GM12878 (cell line): ENCODE measurements at regions not wholly inside any gene's neighbourhood (a gene's known extent, or its start where the extent isn't known, plus 50 kb on each side); places are given as distances from the start of the nearest gene placed in this dataset.

ENCODE experiments used
- ATAC-seq: fragments of 200-7000 bp; cut with Tn5 transposase; 3 replicates; pipeline ENCODE4 v1.9.1; 2020; ENCODE audit warnings: mild to moderate bottlenecking, moderate library complexity
- BruUV-seq: library from RNA; stranded (reverse); fragments of 400-500 nt; replicated peaks from 2 replicates; lab custom pipeline; 2021; lab: Mats Ljungman, UMichigan
- CTCF ChIA-PET: fragments of 300-600 bp; sonication (Branson Sonifier 250); formaldehyde crosslinking; extraction: SDS; loops from one replicate; lab custom pipeline; 2021; ENCODE audit warnings: inconsistent platforms; lab: Yijun Ruan, JAX
- POLR2A ChIA-PET: fragments of 350-600 bp; formaldehyde crosslinking; extraction: SDS; loops from one replicate; lab custom pipeline; 2021; ENCODE audit warnings: inconsistent platforms; lab: Charles Lee
- RAD21 ChIA-PET: fragments of 300-600 bp; sonication (Branson Sonifier 250); formaldehyde crosslinking; loops from one replicate; lab custom pipeline; 2023; ENCODE audit warnings: antibody characterized with exemption; ENCODE audit not compliant: unreplicated experiment; lab: Charles Lee
- SMC1A ChIA-PET: fragments of 300-600 bp; sonication (Branson Sonifier 250); formaldehyde crosslinking; loops from one replicate; lab custom pipeline; 2023; ENCODE audit not compliant: unreplicated experiment, uncharacterized antibody; lab: Charles Lee
- DNase-seq: peaks from one replicate; pipeline ENCODE4 v3.0.0-alpha.2; 2011; ENCODE audit warnings: low read depth, low spot score
- FAIRE-seq: peaks from 3 replicates; lab custom pipeline; 2011; peaks lifted over from hg19 to GRCh38; lab: Jason Lieb, UNC
- H2AFZ ChIP-seq: 2 replicates; pipeline ENCODE4 v1.6.0; 2011; ENCODE audit warnings: low read depth, low read length, control low read depth; ENCODE audit not compliant: control insufficient read depth
- H3K27ac ChIP-seq: 2 replicates; pipeline ENCODE4 v1.5.1; 2011; ENCODE audit warnings: control low read depth; ENCODE audit not compliant: control insufficient read depth, insufficient read depth
- H3K27me3 ChIP-seq, 2 experiments: replicated peaks in 1 of 2; 2 replicates each; pipeline versions ENCODE4 v1.6.0 to v1.6.1; 2011; ENCODE audit warnings: low read length in 1 of 2; ENCODE audit not compliant: control insufficient read depth in 2 of 2, insufficient read depth in 2 of 2
- H3K36me3 ChIP-seq, 2 experiments: 2 replicates each; pipeline ENCODE4 v1.5.1; 2011; ENCODE audit warnings: low read length in 1 of 2; ENCODE audit not compliant: control insufficient read depth in 2 of 2, insufficient read depth in 2 of 2
- H3K4me1 ChIP-seq: 2 replicates; pipeline ENCODE4 v1.6.1; 2011; ENCODE audit warnings: mild to moderate bottlenecking, low read length, moderate library complexity, mixed read lengths; ENCODE audit not compliant: control insufficient read depth, insufficient read depth
- H3K4me2 ChIP-seq: 2 replicates; pipeline ENCODE4 v1.6.0; 2011; ENCODE audit warnings: control low read depth; ENCODE audit not compliant: control insufficient read depth, insufficient read depth
- H3K4me3 ChIP-seq: fragments of 200-600 bp; sonication (generic); 2 replicates; pipeline ENCODE4 v1.5.1; 2016
- H3K79me2 ChIP-seq: 2 replicates; pipeline ENCODE4 v1.6.0; 2011; ENCODE audit warnings: low read length; ENCODE audit not compliant: control insufficient read depth, insufficient read depth
- H3K9ac ChIP-seq: 2 replicates; pipeline ENCODE4 v1.8.0; 2011; ENCODE audit warnings: low read length, control low read depth, mixed read lengths; ENCODE audit not compliant: control insufficient read depth, insufficient read depth
- H3K9me3 ChIP-seq: replicated peaks from 3 replicates; pipeline ENCODE4 v1.5.1; 2011; ENCODE audit warnings: mild to moderate bottlenecking, low read length; ENCODE audit not compliant: control insufficient read depth, insufficient read depth
- H4K20me1 ChIP-seq: 2 replicates; pipeline ENCODE4 v1.6.0; 2011; ENCODE audit not compliant: control insufficient read depth, insufficient read depth
- HDAC2 ChIP-seq: fragments of 200-600 bp; sonication (generic); IDR thresholded peaks from 2 replicates; pipeline ENCODE4 v1.6.1; 2017
- MYC ChIP-seq: IDR thresholded peaks from 2 replicates; pipeline ENCODE4 v1.6.1; 2011; ENCODE audit warnings: mild to moderate bottlenecking, low read length, moderate library complexity, inconsistent platforms; ENCODE audit not compliant: insufficient read depth, insufficient replicate concordance, insufficient read length, severe bottlenecking
- SREBF1 ChIP-seq: IDR thresholded peaks from 2 replicates; pipeline ENCODE4 v1.6.1; 2012; ENCODE audit warnings: mild to moderate bottlenecking, low read length
- TARDBP ChIP-seq: IDR thresholded peaks from 2 replicates; pipeline ENCODE4 v1.6.1; 2016; ENCODE audit warnings: borderline replicate concordance
- ZBTB4 ChIP-seq: fragments of 450-650 bp; formaldehyde crosslinking; IDR thresholded peaks from 2 replicates; pipeline ENCODE4 v1.4.0; 2022; ENCODE audit warnings: mild to moderate bottlenecking, moderate library complexity
- WGBS: methylation state at CpG from one replicate; pipeline ENCODE4 v1.1.6; 2016; ENCODE audit warnings: low lambda C conversion rate; ENCODE audit not compliant: insufficient replicate concordance, insufficient coverage; ENCODE audit errors: missing lambda C conversion rate; 5-methylcytosine and 5-hydroxymethylcytosine counted together
- in situ Hi-C: fragments of 300-500 bp; cut with MboI; formaldehyde crosslinking; loops from 9 replicates; pipeline ENCODE4 v1.14.3; 2018; ENCODE audit warnings: mixed read lengths
- intact Hi-C: fragments of 100-400 bp; cut with micrococcal nuclease; formaldehyde crosslinking; loops from one replicate; pipeline ENCODE4 v1.14.2; 2022; ENCODE audit not compliant: unreplicated experiment
- TF ChIP-seq, protein P1 (sequence below): fragments of 450-650 bp; IDR thresholded peaks from 2 replicates; pipeline ENCODE4 v1.6.1; 2014; ENCODE audit warnings: mild to moderate bottlenecking
- TF ChIP-seq, protein P2 (sequence below): fragments of 450-650 bp; IDR thresholded peaks from 2 replicates; pipeline ENCODE4 v1.6.1; 2017; ENCODE audit warnings: mild to moderate bottlenecking, moderate library complexity
- TF ChIP-seq, protein P3 (sequence below): IDR thresholded peaks from 2 replicates; pipeline ENCODE4 v1.6.1; 2012; ENCODE audit warnings: improper control_type of control experiment, low read depth, low read length; ENCODE audit not compliant: insufficient replicate concordance

- BruUV-seq: no TSS peak
- Histone ChIP-seq H3K9me3 (no peaks in the 10 kb centered on the region; the same call in 2 of the 3 replicates), H3K4me2 (no peak overlapping the region), H3K27ac (no peak overlapping the region), H3K27me3 (no peaks in the 10 kb centered on the region), H3K36me3 (no peaks in the 10 kb centered on the region), H2AFZ (no peak overlapping the region), H4K20me1 (no peaks in the 10 kb centered on the region), H3K4me3 (no peak overlapping the region), H3K9ac (no peak overlapping the region), H3K4me1 (no peaks in the 10 kb centered on the region), H3K79me2 (no peaks in the 10 kb centered on the region)
- ChIA-PET CTCF (interaction anchor here (1.1 kb wide), 1 partner anchor 13 kb away, joined by 3 read pairs; no protein-coding TSS in a partner anchor), SMC1A (interaction anchor here (1.3 kb wide), 1 partner anchor 15 kb away, joined by 3 read pairs; no protein-coding TSS in a partner anchor), POLR2A (no interaction called here), RAD21 (no interaction called here)
- intact Hi-C loops: no loop called here
- no peak for DNase-seq
- in situ Hi-C loops: no loop called here
- 19% methylated on average over 10 of the region's 10 CpGs for WGBS
- no peak for FAIRE-seq
- ATAC-seq: no peak
- TF ChIP-seq, protein P1, sequence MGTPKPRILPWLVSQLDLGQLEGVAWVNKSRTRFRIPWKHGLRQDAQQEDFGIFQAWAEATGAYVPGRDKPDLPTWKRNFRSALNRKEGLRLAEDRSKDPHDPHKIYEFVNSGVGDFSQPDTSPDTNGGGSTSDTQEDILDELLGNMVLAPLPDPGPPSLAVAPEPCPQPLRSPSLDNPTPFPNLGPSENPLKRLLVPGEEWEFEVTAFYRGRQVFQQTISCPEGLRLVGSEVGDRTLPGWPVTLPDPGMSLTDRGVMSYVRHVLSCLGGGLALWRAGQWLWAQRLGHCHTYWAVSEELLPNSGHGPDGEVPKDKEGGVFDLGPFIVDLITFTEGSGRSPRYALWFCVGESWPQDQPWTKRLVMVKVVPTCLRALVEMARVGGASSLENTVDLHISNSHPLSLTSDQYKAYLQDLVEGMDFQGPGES: no peak
- TF ChIP-seq MYC: no peak
- TF ChIP-seq HDAC2: no peak
- no peak for TF ChIP-seq SREBF1
- TF ChIP-seq, protein P2, sequence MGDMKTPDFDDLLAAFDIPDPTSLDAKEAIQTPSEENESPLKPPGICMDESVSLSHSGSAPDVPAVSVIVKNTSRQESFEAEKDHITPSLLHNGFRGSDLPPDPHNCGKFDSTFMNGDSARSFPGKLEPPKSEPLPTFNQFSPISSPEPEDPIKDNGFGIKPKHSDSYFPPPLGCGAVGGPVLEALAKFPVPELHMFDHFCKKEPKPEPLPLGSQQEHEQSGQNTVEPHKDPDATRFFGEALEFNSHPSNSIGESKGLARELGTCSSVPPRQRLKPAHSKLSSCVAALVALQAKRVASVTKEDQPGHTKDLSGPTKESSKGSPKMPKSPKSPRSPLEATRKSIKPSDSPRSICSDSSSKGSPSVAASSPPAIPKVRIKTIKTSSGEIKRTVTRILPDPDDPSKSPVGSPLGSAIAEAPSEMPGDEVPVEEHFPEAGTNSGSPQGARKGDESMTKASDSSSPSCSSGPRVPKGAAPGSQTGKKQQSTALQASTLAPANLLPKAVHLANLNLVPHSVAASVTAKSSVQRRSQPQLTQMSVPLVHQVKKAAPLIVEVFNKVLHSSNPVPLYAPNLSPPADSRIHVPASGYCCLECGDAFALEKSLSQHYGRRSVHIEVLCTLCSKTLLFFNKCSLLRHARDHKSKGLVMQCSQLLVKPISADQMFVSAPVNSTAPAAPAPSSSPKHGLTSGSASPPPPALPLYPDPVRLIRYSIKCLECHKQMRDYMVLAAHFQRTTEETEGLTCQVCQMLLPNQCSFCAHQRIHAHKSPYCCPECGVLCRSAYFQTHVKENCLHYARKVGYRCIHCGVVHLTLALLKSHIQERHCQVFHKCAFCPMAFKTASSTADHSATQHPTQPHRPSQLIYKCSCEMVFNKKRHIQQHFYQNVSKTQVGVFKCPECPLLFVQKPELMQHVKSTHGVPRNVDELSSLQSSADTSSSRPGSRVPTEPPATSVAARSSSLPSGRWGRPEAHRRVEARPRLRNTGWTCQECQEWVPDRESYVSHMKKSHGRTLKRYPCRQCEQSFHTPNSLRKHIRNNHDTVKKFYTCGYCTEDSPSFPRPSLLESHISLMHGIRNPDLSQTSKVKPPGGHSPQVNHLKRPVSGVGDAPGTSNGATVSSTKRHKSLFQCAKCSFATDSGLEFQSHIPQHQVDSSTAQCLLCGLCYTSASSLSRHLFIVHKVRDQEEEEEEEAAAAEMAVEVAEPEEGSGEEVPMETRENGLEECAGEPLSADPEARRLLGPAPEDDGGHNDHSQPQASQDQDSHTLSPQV: no peak
- TF ChIP-seq TARDBP: no peak
- TF ChIP-seq, protein P3, sequence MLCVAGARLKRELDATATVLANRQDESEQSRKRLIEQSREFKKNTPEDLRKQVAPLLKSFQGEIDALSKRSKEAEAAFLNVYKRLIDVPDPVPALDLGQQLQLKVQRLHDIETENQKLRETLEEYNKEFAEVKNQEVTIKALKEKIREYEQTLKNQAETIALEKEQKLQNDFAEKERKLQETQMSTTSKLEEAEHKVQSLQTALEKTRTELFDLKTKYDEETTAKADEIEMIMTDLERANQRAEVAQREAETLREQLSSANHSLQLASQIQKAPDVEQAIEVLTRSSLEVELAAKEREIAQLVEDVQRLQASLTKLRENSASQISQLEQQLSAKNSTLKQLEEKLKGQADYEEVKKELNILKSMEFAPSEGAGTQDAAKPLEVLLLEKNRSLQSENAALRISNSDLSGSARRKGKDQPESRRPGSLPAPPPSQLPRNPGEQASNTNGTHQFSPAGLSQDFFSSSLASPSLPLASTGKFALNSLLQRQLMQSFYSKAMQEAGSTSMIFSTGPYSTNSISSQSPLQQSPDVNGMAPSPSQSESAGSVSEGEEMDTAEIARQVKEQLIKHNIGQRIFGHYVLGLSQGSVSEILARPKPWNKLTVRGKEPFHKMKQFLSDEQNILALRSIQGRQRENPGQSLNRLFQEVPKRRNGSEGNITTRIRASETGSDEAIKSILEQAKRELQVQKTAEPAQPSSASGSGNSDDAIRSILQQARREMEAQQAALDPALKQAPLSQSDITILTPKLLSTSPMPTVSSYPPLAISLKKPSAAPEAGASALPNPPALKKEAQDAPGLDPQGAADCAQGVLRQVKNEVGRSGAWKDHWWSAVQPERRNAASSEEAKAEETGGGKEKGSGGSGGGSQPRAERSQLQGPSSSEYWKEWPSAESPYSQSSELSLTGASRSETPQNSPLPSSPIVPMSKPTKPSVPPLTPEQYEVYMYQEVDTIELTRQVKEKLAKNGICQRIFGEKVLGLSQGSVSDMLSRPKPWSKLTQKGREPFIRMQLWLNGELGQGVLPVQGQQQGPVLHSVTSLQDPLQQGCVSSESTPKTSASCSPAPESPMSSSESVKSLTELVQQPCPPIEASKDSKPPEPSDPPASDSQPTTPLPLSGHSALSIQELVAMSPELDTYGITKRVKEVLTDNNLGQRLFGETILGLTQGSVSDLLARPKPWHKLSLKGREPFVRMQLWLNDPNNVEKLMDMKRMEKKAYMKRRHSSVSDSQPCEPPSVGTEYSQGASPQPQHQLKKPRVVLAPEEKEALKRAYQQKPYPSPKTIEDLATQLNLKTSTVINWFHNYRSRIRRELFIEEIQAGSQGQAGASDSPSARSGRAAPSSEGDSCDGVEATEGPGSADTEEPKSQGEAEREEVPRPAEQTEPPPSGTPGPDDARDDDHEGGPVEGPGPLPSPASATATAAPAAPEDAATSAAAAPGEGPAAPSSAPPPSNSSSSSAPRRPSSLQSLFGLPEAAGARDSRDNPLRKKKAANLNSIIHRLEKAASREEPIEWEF: no peak
- no peak for TF ChIP-seq ZBTB4
These were observed 185.7 kb upstream of the ZCCHC13 start for GRCh38 chrX:74117962-74118902.
